AG04450 (cell line): ENCODE measurements at regions not wholly inside any gene's neighbourhood (a gene's known extent, or its start where the extent isn't known, plus 50 kb on each side); places are given as distances from the start of the nearest gene placed in this dataset.
A peak's percentile ranks its signal among the peaks of the same experiment; 100 is the strongest.

Experiments used
- CTCF ChIA-PET: fragments of 300-600, 350-600 bp; formaldehyde crosslinking; extraction: SDS; loops from one replicate; lab custom pipeline; 2022; ENCODE audit warnings: antibody characterized with exemption, inconsistent platforms; lab: Charles Lee
- POLR2A ChIA-PET: fragments of 350-600 bp; formaldehyde crosslinking; extraction: SDS; loops from one replicate; lab custom pipeline; 2021; ENCODE audit warnings: antibody characterized with exemption, inconsistent platforms; lab: Yijun Ruan, JAX
- DNase-seq: peaks from one replicate; pipeline ENCODE4 v3.0.0-alpha.2; 2011; ENCODE audit warnings: low read depth, low spot score
- H3K27ac ChIP-seq: one replicate; pipeline ENCODE4 v1.5.1; 2012; ENCODE audit warnings: low read depth, low read length, control low read depth
- H3K27me3 ChIP-seq: one replicate; pipeline ENCODE4 v1.6.0; 2012; ENCODE audit warnings: low read length; ENCODE audit not compliant: control insufficient read depth, insufficient read depth
- H3K4me3 ChIP-seq: 2 replicates; pipeline ENCODE4 v1.5.1; 2011; ENCODE audit warnings: mild to moderate bottlenecking, low read depth, low read length, control low read depth
- H3K9me3 ChIP-seq: 2 replicates; pipeline ENCODE4 v1.5.1; 2012; ENCODE audit warnings: low read length; ENCODE audit not compliant: control insufficient read depth, insufficient read depth
- CTCF ChIP-seq: IDR thresholded peaks from 2 replicates; pipeline ENCODE4 v1.5.1; 2011; ENCODE audit warnings: low read depth, low read length, control low read depth, inconsistent platforms

GRCh38 chr10:90354914-90355313 lies 502.9 kb downstream of the HTR7 start:
- Histone ChIP-seq H3K27ac (no peak overlapping the region), H3K27me3 (peaks cover 2% of the 10 kb centered on the region), H3K9me3 (no peaks in the 10 kb centered on the region), H3K4me3 (no peak overlapping the region)
- ChIA-PET CTCF (interaction anchor here (0.8 kb wide), 1 partner anchor 49 kb away, joined by 3 read pairs; no protein-coding TSS in a partner anchor), POLR2A (no interaction called here)
- TF ChIP-seq CTCF, result no peak
- no peak for DNase-seq

- Histone ChIP-seq H3K4me3 (no peak overlapping the region), H3K27me3 (no peaks in the 10 kb centered on the region), H3K9me3 (no peaks in the 10 kb centered on the region), H3K27ac (no peak overlapping the region)
- no peak for DNase-seq
- no peak for TF ChIP-seq CTCF
- POLR2A ChIA-PET, result no interaction called here
- CTCF ChIA-PET, result no interaction called here
Measured at GRCh38 chr10:90363799-90364483, 493.9 kb downstream of the HTR7 start.

- Histone ChIP-seq H3K27me3 (no peaks in the 10 kb centered on the region), H3K9me3 (no peaks in the 10 kb centered on the region), H3K27ac (no peak overlapping the region), H3K4me3 (no peak overlapping the region)
- no peak for TF ChIP-seq CTCF
- ChIA-PET CTCF (no interaction called here), POLR2A (no interaction called here)
- no peak for DNase-seq
Measured at GRCh38 chr10:90372451-90372850, 485.4 kb downstream of the HTR7 start.

- Histone ChIP-seq H3K9me3 (no peaks in the 10 kb centered on the region), H3K27ac (no peak overlapping the region), H3K4me3 (no peak overlapping the region), H3K27me3 (no peaks in the 10 kb centered on the region)
- CTCF ChIA-PET, result no interaction called here
- no peak for TF ChIP-seq CTCF
- POLR2A ChIA-PET, result no interaction called here
- no peak for DNase-seq
Measured at GRCh38 chr10:90373911-90374310, 483.9 kb downstream of the HTR7 start.

- no peak for TF ChIP-seq CTCF
- CTCF ChIA-PET, result no interaction called here
- DNase-seq, result peak; percentile 60
Measured at GRCh38 chr10:90378524-90379076, 479.2 kb downstream of the HTR7 start.

More at GRCh38 chr10:90378524-90379076, 479.2 kb downstream of the HTR7 start:
- H3K27me3 ChIP-seq, result no peaks in the 10 kb centered on the region
- no peak overlapping the region for H3K27ac ChIP-seq
- POLR2A ChIA-PET, result interaction anchor here (1.0 kb wide), 1 partner anchor 40 kb away, joined by 3 read pairs; no protein-coding TSS in a partner anchor
- no peaks in the 10 kb centered on the region for H3K9me3 ChIP-seq
- H3K4me3 ChIP-seq, result no peak overlapping the region
